ENCODE measurements at regions not wholly inside any gene's neighbourhood (a gene's known extent, or its start where the extent isn't known, plus 50 kb on each side); places are given as distances from the start of the nearest gene placed in this dataset.

DNA sequence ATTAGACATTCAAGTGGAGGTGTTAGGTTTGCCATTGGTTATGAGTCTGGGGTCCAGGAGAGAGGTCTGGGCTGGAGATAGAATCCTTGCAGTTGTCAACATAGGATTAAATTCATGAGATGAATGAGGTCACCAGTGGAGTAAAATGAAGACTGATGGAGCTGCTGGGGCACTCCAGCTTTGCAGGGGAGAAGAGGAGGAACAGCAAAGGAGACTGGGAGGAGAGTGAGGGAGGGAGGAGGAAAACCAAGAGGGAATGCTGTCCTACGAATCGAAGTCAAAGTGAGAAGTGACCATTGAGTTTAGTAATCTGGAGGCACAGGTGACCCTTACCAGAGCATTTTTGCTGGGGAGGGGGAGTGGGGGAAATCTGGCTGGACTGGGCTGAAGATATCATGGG lies 178.2 kb upstream of the NR3C1 start:
- no peaks in the 10 kb centered on the region for H4K20me1 ChIP-seq (ENCODE audit: insufficient read depth, low read length, poor library complexity, severe bottlenecking)
- H2AFZ ChIP-seq (ENCODE audit: low read length): no peak overlapping the region
- no peaks in the 10 kb centered on the region for H3K9me3 ChIP-seq (ENCODE audit: insufficient read depth, low read depth, low read length)
- H3K27me3 ChIP-seq (ENCODE audit: insufficient read depth, low read length, poor library complexity, severe bottlenecking): no peaks in the 10 kb centered on the region
- no peaks in the 10 kb centered on the region for H3K79me2 ChIP-seq (ENCODE audit: insufficient read depth, low read length)
- no peak overlapping the region for H3K4me3 ChIP-seq (ENCODE audit: low read length, poor library complexity, severe bottlenecking)
- H3K4me2 ChIP-seq (ENCODE audit: low read depth, low read length, poor library complexity, severe bottlenecking): no peak overlapping the region
- H3F3A ChIP-seq (ENCODE audit: low read depth): no peaks in the 10 kb centered on the region
- TF ChIP-seq EZH2phosphoT487 (IDR thresholded peaks at IDR 0.05; ENCODE audit: borderline replicate concordance): no peak
- TF ChIP-seq, protein P1, sequence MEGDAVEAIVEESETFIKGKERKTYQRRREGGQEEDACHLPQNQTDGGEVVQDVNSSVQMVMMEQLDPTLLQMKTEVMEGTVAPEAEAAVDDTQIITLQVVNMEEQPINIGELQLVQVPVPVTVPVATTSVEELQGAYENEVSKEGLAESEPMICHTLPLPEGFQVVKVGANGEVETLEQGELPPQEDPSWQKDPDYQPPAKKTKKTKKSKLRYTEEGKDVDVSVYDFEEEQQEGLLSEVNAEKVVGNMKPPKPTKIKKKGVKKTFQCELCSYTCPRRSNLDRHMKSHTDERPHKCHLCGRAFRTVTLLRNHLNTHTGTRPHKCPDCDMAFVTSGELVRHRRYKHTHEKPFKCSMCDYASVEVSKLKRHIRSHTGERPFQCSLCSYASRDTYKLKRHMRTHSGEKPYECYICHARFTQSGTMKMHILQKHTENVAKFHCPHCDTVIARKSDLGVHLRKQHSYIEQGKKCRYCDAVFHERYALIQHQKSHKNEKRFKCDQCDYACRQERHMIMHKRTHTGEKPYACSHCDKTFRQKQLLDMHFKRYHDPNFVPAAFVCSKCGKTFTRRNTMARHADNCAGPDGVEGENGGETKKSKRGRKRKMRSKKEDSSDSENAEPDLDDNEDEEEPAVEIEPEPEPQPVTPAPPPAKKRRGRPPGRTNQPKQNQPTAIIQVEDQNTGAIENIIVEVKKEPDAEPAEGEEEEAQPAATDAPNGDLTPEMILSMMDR (conservative IDR thresholded peaks at IDR 0.05; ENCODE audit: low read length): no peak
- no peaks in the 10 kb centered on the region for H3K9me2 ChIP-seq (replicated peaks; ENCODE audit: low read depth, low read length)
- H3K4me1 ChIP-seq (ENCODE audit: insufficient read depth, low read length, poor library complexity, severe bottlenecking): peaks cover 21% of the 10 kb centered on the region
- H3K36me3 ChIP-seq (ENCODE audit: insufficient read depth, low read length): no peaks in the 10 kb centered on the region
- no peak overlapping the region for H3K9ac ChIP-seq (ENCODE audit: low read depth, low read length, poor library complexity, severe bottlenecking)

- no peak for TF ChIP-seq EZH2phosphoT487 (IDR thresholded peaks at IDR 0.05; ENCODE audit: borderline replicate concordance)
- TF ChIP-seq, protein P1 (conservative IDR thresholded peaks at IDR 0.05; ENCODE audit: low read length): no peak
Measured at GRCh38 chr5:143581147-143581546, 177.7 kb upstream of the NR3C1 start.

GRCh38 chr5:143576711-143577484 lies 173.4 kb upstream of the NR3C1 start:
- Histone ChIP-seq H2AFZ (ENCODE audit: low read length) (no peak overlapping the region), H3K36me3 (ENCODE audit: insufficient read depth, low read length) (no peaks in the 10 kb centered on the region), H3K4me3 (ENCODE audit: low read length, poor library complexity, severe bottlenecking) (no peak overlapping the region), H3K79me2 (ENCODE audit: insufficient read depth, low read length) (no peaks in the 10 kb centered on the region), H3K9me2 (replicated peaks; ENCODE audit: low read depth, low read length) (no peaks in the 10 kb centered on the region), H3K4me1 (ENCODE audit: insufficient read depth, low read length, poor library complexity, severe bottlenecking) (no peaks in the 10 kb centered on the region), H3K9me3 (ENCODE audit: insufficient read depth, low read depth, low read length) (no peaks in the 10 kb centered on the region), H3F3A (ENCODE audit: low read depth) (no peaks in the 10 kb centered on the region), H3K9ac (ENCODE audit: low read depth, low read length, poor library complexity, severe bottlenecking) (no peak overlapping the region), H4K20me1 (ENCODE audit: insufficient read depth, low read length, poor library complexity, severe bottlenecking) (no peaks in the 10 kb centered on the region), H3K27me3 (ENCODE audit: insufficient read depth, low read length, poor library complexity, severe bottlenecking) (no peaks in the 10 kb centered on the region), H3K4me2 (ENCODE audit: low read depth, low read length, poor library complexity, severe bottlenecking) (no peak overlapping the region)
- no peak for TF ChIP-seq EZH2phosphoT487 (IDR thresholded peaks at IDR 0.05; ENCODE audit: borderline replicate concordance)
- TF ChIP-seq, protein P1 (conservative IDR thresholded peaks at IDR 0.05; ENCODE audit: low read length): no peak

More at GRCh38 chr5:143581147-143581546, 177.7 kb upstream of the NR3C1 start:
- H3K36me3 ChIP-seq (ENCODE audit: insufficient read depth, low read length): no peaks in the 10 kb centered on the region
- no peaks in the 10 kb centered on the region for H3K9me3 ChIP-seq (ENCODE audit: insufficient read depth, low read depth, low read length)
- no peaks in the 10 kb centered on the region for H3K27me3 ChIP-seq (ENCODE audit: insufficient read depth, low read length, poor library complexity, severe bottlenecking)
- no peak overlapping the region for H3K4me2 ChIP-seq (ENCODE audit: low read depth, low read length, poor library complexity, severe bottlenecking)
- no peak overlapping the region for H3K9ac ChIP-seq (ENCODE audit: low read depth, low read length, poor library complexity, severe bottlenecking)
- no peaks in the 10 kb centered on the region for H3K79me2 ChIP-seq (ENCODE audit: insufficient read depth, low read length)
- no peaks in the 10 kb centered on the region for H3F3A ChIP-seq (ENCODE audit: low read depth)
- no peak overlapping the region for H3K4me3 ChIP-seq (ENCODE audit: low read length, poor library complexity, severe bottlenecking)
- H3K9me2 ChIP-seq (replicated peaks; ENCODE audit: low read depth, low read length): no peaks in the 10 kb centered on the region
- H3K4me1 ChIP-seq (ENCODE audit: insufficient read depth, low read length, poor library complexity, severe bottlenecking): peaks cover 20% of the 10 kb centered on the region
- no peaks in the 10 kb centered on the region for H4K20me1 ChIP-seq (ENCODE audit: insufficient read depth, low read length, poor library complexity, severe bottlenecking)
- no peak overlapping the region for H2AFZ ChIP-seq (ENCODE audit: low read length)
